SK-N-SH (cell line): ENCODE measurements at regions not wholly inside any gene's neighbourhood (a gene's known extent, or its start where the extent isn't known, plus 50 kb on each side); places are given as distances from the start of the nearest gene placed in this dataset.

Source experiments
- CTCF ChIA-PET: fragments of 300-600, 350-600 bp; formaldehyde crosslinking; extraction: SDS; loops from one replicate; lab custom pipeline; 2021; lab: Yijun Ruan, JAX
- POLR2A ChIA-PET: fragments of 350-600 bp; sonication (Branson Sonifier 250); formaldehyde crosslinking; extraction: SDS; loops from one replicate; lab custom pipeline; 2020; ENCODE audit warnings: antibody characterized with exemption, inconsistent platforms; lab: Yijun Ruan, JAX
- DNase-seq: peaks from one replicate; pipeline ENCODE4 v3.0.0; 2012
- H2AFZ ChIP-seq: fragments of 200-600 bp; sonication (generic); 2 replicates; pipeline ENCODE4 v1.8.1; 2016; ENCODE audit warnings: antibody characterized with exemption, mild to moderate bottlenecking, low read depth
- H3F3A ChIP-seq: fragments of 200-600 bp; sonication (generic); replicated peaks from 2 replicates; pipeline ENCODE3; 2016; ENCODE audit warnings: antibody characterized with exemption, mild to moderate bottlenecking; ENCODE audit not compliant: insufficient read depth
- H3K27ac ChIP-seq, 2 experiments: fragments of 200-500 bp in 1 of 2; fragments of 200-600 bp in 1 of 2; sonication (Bioruptor generic) in 1 of 2; sonication (generic), shearing (Covaris generic) in 1 of 2; 2 replicates each; pipeline versions ENCODE4 v1.5.1 to v1.6.1; 2014 to 2016; ENCODE audit warnings: low read depth in 2 of 2, inconsistent platforms in 1 of 2, low read length in 1 of 2, mild to moderate bottlenecking in 1 of 2, mixed read lengths in 1 of 2
- H3K27me3 ChIP-seq: fragments of 200-600 bp; sonication (generic), shearing (Covaris generic); 2 replicates; pipeline ENCODE4 v1.6.1; 2016; ENCODE audit warnings: mixed run types; ENCODE audit not compliant: insufficient read depth
- H3K36me3 ChIP-seq, 2 experiments: fragments of 200-500 bp in 1 of 2; fragments of 200-600 bp in 1 of 2; sonication (Bioruptor generic) in 1 of 2; sonication (generic) in 1 of 2; replicated peaks in 1 of 2; 2 replicates each; pipeline versions ENCODE3 to v1.5.1; 2014 to 2016; ENCODE audit warnings: low read length in 1 of 2, mild to moderate bottlenecking in 1 of 2; ENCODE audit not compliant: insufficient read depth in 2 of 2, control insufficient read depth in 1 of 2
- H3K4me1 ChIP-seq, 2 experiments: fragments of 200-500 bp in 1 of 2; fragments of 200-600 bp in 1 of 2; sonication (Bioruptor generic) in 1 of 2; sonication (generic), shearing (Covaris generic) in 1 of 2; 2 replicates each; pipeline versions ENCODE4 v1.5.1 to v1.6.1; 2014 to 2016; ENCODE audit warnings: low read depth in 1 of 2, low read length in 1 of 2, mixed run types in 1 of 2; ENCODE audit not compliant: insufficient read depth in 2 of 2, control insufficient read depth in 1 of 2
- H3K4me2 ChIP-seq: fragments of 200-600 bp; sonication (generic), shearing (Covaris generic); 2 replicates; pipeline ENCODE4 v1.6.1; 2017; ENCODE audit warnings: mixed run types
- H3K4me3 ChIP-seq, 2 experiments: fragments of 200-500 bp in 1 of 2; fragments of 200-600 bp in 1 of 2; sonication (Bioruptor generic) in 1 of 2; sonication (generic), shearing (Covaris generic) in 1 of 2; 2 replicates each; pipeline versions ENCODE4 v1.5.1 to v1.8.1; 2014 to 2016; ENCODE audit warnings: low read depth in 2 of 2, inconsistent platforms in 1 of 2, low read length in 1 of 2, mild to moderate bottlenecking in 1 of 2, mixed read lengths in 1 of 2, moderate library complexity in 1 of 2
- H3K79me2 ChIP-seq: fragments of 200-600 bp; sonication (generic); 2 replicates; pipeline ENCODE4 v1.8.1; 2017; ENCODE audit warnings: mild to moderate bottlenecking; ENCODE audit not compliant: insufficient read depth
- H3K9ac ChIP-seq: fragments of 200-600 bp; sonication (generic); 2 replicates; pipeline ENCODE4 v1.6.1; 2017; ENCODE audit warnings: mixed run types
- H3K9me2 ChIP-seq: fragments of 200-600 bp; sonication (generic); 2 replicates; pipeline ENCODE4 v1.6.1; 2017; ENCODE audit warnings: mixed run types
- H3K9me3 ChIP-seq: fragments of 200-600 bp; sonication (generic); 2 replicates; pipeline ENCODE4 v1.6.1; 2017; ENCODE audit warnings: mixed run types, mild to moderate bottlenecking, moderate library complexity
- H4K20me1 ChIP-seq: fragments of 200-600 bp; sonication (generic); 2 replicates; pipeline ENCODE4 v1.6.1; 2017; ENCODE audit warnings: mild to moderate bottlenecking, mixed run types; ENCODE audit not compliant: insufficient read depth
- CHD2 ChIP-seq: fragments of 150-350 bp; IDR thresholded peaks from 2 replicates; pipeline ENCODE4 v1.6.1; 2018; ENCODE audit warnings: low read length; ENCODE audit not compliant: partially characterized antibody
- ELF1 ChIP-seq: IDR thresholded peaks from 2 replicates; pipeline ENCODE4 v1.4.0; 2012
- EZH2phosphoT487 ChIP-seq: fragments of 200-600 bp; sonication (generic); IDR thresholded peaks from 2 replicates; pipeline ENCODE4 v1.6.1; 2017; ENCODE audit warnings: low read depth, mixed run types, mild to moderate bottlenecking, antibody characterized with exemption, moderate library complexity, borderline replicate concordance
- GABPA ChIP-seq: IDR thresholded peaks from 2 replicates; pipeline ENCODE4 v1.4.0; 2012; ENCODE audit warnings: low read depth, mild to moderate bottlenecking
- GATA2 ChIP-seq: sonication (generic); formaldehyde crosslinking; IDR thresholded peaks from 2 replicates; pipeline ENCODE4 v1.5.0; 2020; ENCODE audit warnings: mild to moderate bottlenecking, missing genetic modification reagents
- JUND ChIP-seq: IDR thresholded peaks from 2 replicates; pipeline ENCODE4 v1.4.0; 2012
- MEF2A ChIP-seq: IDR thresholded peaks from 2 replicates; pipeline ENCODE4 v1.4.0; 2012; ENCODE audit warnings: low read depth, borderline replicate concordance
- MXI1 ChIP-seq: IDR thresholded peaks from 2 replicates; pipeline ENCODE4 v1.6.1; 2012; ENCODE audit warnings: mild to moderate bottlenecking, low read depth, low read length, improper control_type of control experiment
- NFIC ChIP-seq: IDR thresholded peaks from 2 replicates; pipeline ENCODE4 v1.4.0; 2012; ENCODE audit warnings: borderline replicate concordance
- NRF1 ChIP-seq: IDR thresholded peaks from 2 replicates; pipeline ENCODE4 v1.6.1; 2012; ENCODE audit warnings: low read depth, mild to moderate bottlenecking, low read length
- RFX5 ChIP-seq: IDR thresholded peaks from 2 replicates; pipeline ENCODE4 v1.6.1; 2012; ENCODE audit warnings: mild to moderate bottlenecking, improper control_type of control experiment, low read length
- SIN3A ChIP-seq: IDR thresholded peaks from 2 replicates; pipeline ENCODE4 v1.6.1; 2012; ENCODE audit warnings: low read depth, mild to moderate bottlenecking, low read length, moderate library complexity, borderline replicate concordance
- TAF1 ChIP-seq: IDR thresholded peaks from 2 replicates; pipeline ENCODE4 v1.6.1; 2012; ENCODE audit warnings: low read depth, mild to moderate bottlenecking, low read length, moderate library complexity, borderline replicate concordance
- TCF12 ChIP-seq: IDR thresholded peaks from 2 replicates; pipeline ENCODE4 v1.4.0; 2012
- TEAD4 ChIP-seq: IDR thresholded peaks from 2 replicates; pipeline ENCODE4 v1.4.0; 2012; ENCODE audit warnings: mild to moderate bottlenecking, borderline replicate concordance; ENCODE audit not compliant: insufficient read depth
- YY1 ChIP-seq: IDR thresholded peaks from 2 replicates; pipeline ENCODE4 v1.4.0; 2012; ENCODE audit warnings: low read depth, mild to moderate bottlenecking
- ZBTB33 ChIP-seq: IDR thresholded peaks from 2 replicates; pipeline ENCODE4 v1.4.0; 2012; ENCODE audit warnings: low read depth, borderline replicate concordance
- WGBS: methylation state at CpG from one replicate; pipeline ENCODE4 v1.1.6; 2017; ENCODE audit warnings: low lambda C conversion rate; 5-methylcytosine and 5-hydroxymethylcytosine counted together
- TF ChIP-seq, protein P1 (sequence below): fragments of 150-350 bp; IDR thresholded peaks from 2 replicates; pipeline ENCODE4 v1.6.1; 2017; ENCODE audit warnings: antibody characterized with exemption, low read length, low read depth, borderline replicate concordance
- TF ChIP-seq, protein P2 (sequence below): IDR thresholded peaks from 2 replicates; pipeline ENCODE4 v1.4.0; 2012; ENCODE audit warnings: low read depth, borderline replicate concordance

GRCh38 chr7:91443862-91444261 lies 179.6 kb downstream of the FZD1 start:
- Histone ChIP-seq H4K20me1 (no peaks in the 10 kb centered on the region), H3K27ac (no peak overlapping the region)
- no peak for DNase-seq

GRCh38 chr7:91446819-91447218 lies 182.6 kb downstream of the FZD1 start:
- H3K36me3 ChIP-seq = no peaks in the 10 kb centered on the region
- H2AFZ ChIP-seq = no peak overlapping the region
- TF ChIP-seq TEAD4 (no peak), TAF1 (no peak), EZH2phosphoT487 (no peak), ZBTB33 (no peak), NRF1 (no peak), GATA2 (CRISPR knock-in tag) (no peak), MXI1 (no peak), RFX5 (no peak), GABPA (no peak)
- H3K9me3 ChIP-seq = no peaks in the 10 kb centered on the region
- no peak for DNase-seq
- H3K4me3 ChIP-seq = no peak overlapping the region
- H3K9me2 ChIP-seq = no peaks in the 10 kb centered on the region
- CTCF ChIA-PET = no interaction called here
- H3K79me2 ChIP-seq = no peaks in the 10 kb centered on the region
- 9% methylated on average over 1 of the region's 1 CpG for WGBS
- H4K20me1 ChIP-seq = no peaks in the 10 kb centered on the region
- no peaks in the 10 kb centered on the region for H3F3A ChIP-seq
- POLR2A ChIA-PET = no interaction called here
- H3K9ac ChIP-seq = no peak overlapping the region
- H3K27ac ChIP-seq = no peak overlapping the region
- H3K4me2 ChIP-seq = no peak overlapping the region
- H3K27me3 ChIP-seq = no peaks in the 10 kb centered on the region
- H3K4me1 ChIP-seq = no peaks in the 10 kb centered on the region

More at GRCh38 chr7:91443862-91444261, 179.6 kb downstream of the FZD1 start:
- no peak for TF ChIP-seq GABPA
- TF ChIP-seq ELF1 = no peak
- TF ChIP-seq YY1 = no peak
- TF ChIP-seq SIN3A = no peak
- no peak for TF ChIP-seq RFX5
- TF ChIP-seq TCF12 = no peak
- TF ChIP-seq NRF1 = no peak
- no peak for TF ChIP-seq GATA2 (CRISPR knock-in tag)
- TF ChIP-seq MEF2A = no peak
- no peak for TF ChIP-seq TEAD4
- TF ChIP-seq NFIC = no peak
- TF ChIP-seq ZBTB33 = no peak
- TF ChIP-seq, protein P1, sequence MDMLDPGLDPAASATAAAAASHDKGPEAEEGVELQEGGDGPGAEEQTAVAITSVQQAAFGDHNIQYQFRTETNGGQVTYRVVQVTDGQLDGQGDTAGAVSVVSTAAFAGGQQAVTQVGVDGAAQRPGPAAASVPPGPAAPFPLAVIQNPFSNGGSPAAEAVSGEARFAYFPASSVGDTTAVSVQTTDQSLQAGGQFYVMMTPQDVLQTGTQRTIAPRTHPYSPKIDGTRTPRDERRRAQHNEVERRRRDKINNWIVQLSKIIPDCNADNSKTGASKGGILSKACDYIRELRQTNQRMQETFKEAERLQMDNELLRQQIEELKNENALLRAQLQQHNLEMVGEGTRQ = no peak
- TF ChIP-seq, protein P2, sequence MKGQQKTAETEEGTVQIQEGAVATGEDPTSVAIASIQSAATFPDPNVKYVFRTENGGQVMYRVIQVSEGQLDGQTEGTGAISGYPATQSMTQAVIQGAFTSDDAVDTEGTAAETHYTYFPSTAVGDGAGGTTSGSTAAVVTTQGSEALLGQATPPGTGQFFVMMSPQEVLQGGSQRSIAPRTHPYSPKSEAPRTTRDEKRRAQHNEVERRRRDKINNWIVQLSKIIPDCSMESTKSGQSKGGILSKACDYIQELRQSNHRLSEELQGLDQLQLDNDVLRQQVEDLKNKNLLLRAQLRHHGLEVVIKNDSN = no peak
- TF ChIP-seq CHD2 = no peak
- no peak for TF ChIP-seq JUND
- TF ChIP-seq, all 33 proteins: peak for 0
- no peak overlapping the region for H3K4me2 ChIP-seq
- no peaks in the 10 kb centered on the region for H3F3A ChIP-seq
- no peaks in the 10 kb centered on the region for H3K79me2 ChIP-seq
- no peaks in the 10 kb centered on the region for H3K9me3 ChIP-seq
- H2AFZ ChIP-seq = no peak overlapping the region
- H3K36me3 ChIP-seq = no peaks in the 10 kb centered on the region
- CTCF ChIA-PET = interaction anchor here (0.7 kb wide), 1 partner anchor 20 kb away, joined by 3 read pairs; no protein-coding TSS in a partner anchor
- H3K4me3 ChIP-seq = no peak overlapping the region
- H3K9ac ChIP-seq = no peak overlapping the region
- WGBS = 0% methylated on average over 1 of the region's 1 CpG
- POLR2A ChIA-PET = no interaction called here
- no peaks in the 10 kb centered on the region for H3K27me3 ChIP-seq
- no peaks in the 10 kb centered on the region for H3K4me1 ChIP-seq
- H3K9me2 ChIP-seq = no peaks in the 10 kb centered on the region; the same call in 1 of the 2 replicates
